GM23338 (cell line): ENCODE measurements at regions not wholly inside any gene's neighbourhood (a gene's known extent, or its start where the extent isn't known, plus 50 kb on each side); places are given as distances from the start of the nearest gene placed in this dataset.

ENCODE experiments used
- ATAC-seq: fragments of 200-7000 bp; cut with Tn5 transposase; 3 replicates; pipeline ENCODE4 v1.9.1; 2020
- DNase-seq: peaks from one replicate; pipeline ENCODE4 v3.0.0-alpha.2; 2015; ENCODE audit warnings: low spot score
- H2AFZ ChIP-seq: fragments of 200-600 bp; sonication (generic); 2 replicates; pipeline ENCODE4 v1.8.0; 2016; ENCODE audit warnings: antibody characterized with exemption, mild to moderate bottlenecking, moderate library complexity
- H3F3A ChIP-seq: fragments of 200-600 bp; sonication (generic); replicated peaks from 2 replicates; pipeline ENCODE4 v1.8.0; 2017; ENCODE audit warnings: antibody characterized with exemption, mixed run types, low read depth
- H3K27ac ChIP-seq: fragments of 200-600 bp; sonication (generic); 2 replicates; pipeline ENCODE4 v1.6.1; 2016; ENCODE audit warnings: low read depth
- H3K27me3 ChIP-seq: fragments of 200-600 bp; sonication (generic); 2 replicates; pipeline ENCODE4 v1.8.0; 2016; ENCODE audit warnings: mild to moderate bottlenecking, mixed run types, moderate library complexity; ENCODE audit not compliant: insufficient read depth
- H3K36me3 ChIP-seq: fragments of 200-600 bp; sonication (generic); 2 replicates; pipeline ENCODE4 v1.8.0; 2016; ENCODE audit warnings: mild to moderate bottlenecking; ENCODE audit not compliant: insufficient read depth
- H3K4me1 ChIP-seq: fragments of 200-600 bp; sonication (generic); 2 replicates; pipeline ENCODE4 v1.8.0; 2016; ENCODE audit warnings: mild to moderate bottlenecking, moderate library complexity; ENCODE audit not compliant: insufficient read depth
- H3K4me2 ChIP-seq: fragments of 200-600 bp; sonication (generic); 2 replicates; pipeline ENCODE4 v1.7.1; 2017; ENCODE audit warnings: mixed run types
- H3K4me3 ChIP-seq: fragments of 200-600 bp; sonication (generic); 2 replicates; pipeline ENCODE4 v1.6.1; 2016; ENCODE audit warnings: mixed run types
- H3K79me2 ChIP-seq: fragments of 200-600 bp; sonication (generic); replicated peaks from 2 replicates; pipeline ENCODE4 v1.8.0; 2017; ENCODE audit warnings: mild to moderate bottlenecking; ENCODE audit not compliant: insufficient read depth
- H3K9me2 ChIP-seq: fragments of 200-600 bp; sonication (generic); 2 replicates; pipeline ENCODE4 v1.8.0; 2017; ENCODE audit not compliant: insufficient read depth
- H4K20me1 ChIP-seq: fragments of 200-600 bp; sonication (generic); replicated peaks from 2 replicates; pipeline ENCODE4 v1.8.0; 2017; ENCODE audit warnings: mild to moderate bottlenecking; ENCODE audit not compliant: insufficient read depth
- H3K27ac Mint-ChIP-seq: 2 replicates; pipeline ENCODE4 v1.8.0; 2020; ENCODE audit warnings: inconsistent platforms, mild to moderate bottlenecking, moderate library complexity, mixed read lengths
- H3K27me3 Mint-ChIP-seq: 3 replicates; pipeline ENCODE4 v1.8.0; 2022; ENCODE audit warnings: low read depth, mild to moderate bottlenecking, moderate library complexity, mixed read lengths, inconsistent platforms; ENCODE audit not compliant: insufficient read depth, poor library complexity
- H3K36me3 Mint-ChIP-seq: 3 replicates; pipeline ENCODE4 v1.8.0; 2021; ENCODE audit warnings: low read depth, mild to moderate bottlenecking, inconsistent platforms, moderate library complexity, mixed read lengths
- H3K4me1 Mint-ChIP-seq: 3 replicates; pipeline ENCODE4 v1.8.0; 2020; ENCODE audit warnings: mild to moderate bottlenecking, inconsistent platforms, mixed read lengths
- H3K4me3 Mint-ChIP-seq: 3 replicates; pipeline ENCODE4 v1.8.0; 2021; ENCODE audit warnings: moderate library complexity, mild to moderate bottlenecking, inconsistent platforms, mixed read lengths
- H3K9me3 Mint-ChIP-seq: 3 replicates; pipeline ENCODE4 v1.8.0; 2020; ENCODE audit warnings: moderate library complexity, mild to moderate bottlenecking, inconsistent platforms, mixed read lengths
- EZH2 ChIP-seq: fragments of 200-600 bp; sonication (generic); IDR thresholded peaks from one replicate; pipeline ENCODE4 v1.8.0; 2017; ENCODE audit warnings: antibody characterized with exemption, mild to moderate bottlenecking, low read depth; ENCODE audit not compliant: unreplicated experiment
- POLR2AphosphoS5 ChIP-seq: IDR thresholded peaks from 2 replicates; pipeline ENCODE4 v1.6.1; 2016; ENCODE audit warnings: antibody characterized with exemption, low read depth
- STAT1 ChIP-seq: IDR thresholded peaks from one replicate; pipeline ENCODE4 v1.6.1; 2016; ENCODE audit warnings: antibody characterized with exemption; ENCODE audit not compliant: unreplicated experiment
- TF ChIP-seq, protein P1 (sequence below): fragments of 250-450 bp; sonication (Bioruptor Pico); IDR thresholded peaks from 2 replicates; pipeline ENCODE4 v1.5.0; 2020; ENCODE audit warnings: mild to moderate bottlenecking, moderate library complexity
- TF ChIP-seq, protein P2 (sequence below), 2 experiments: fragments of 200-600 bp in 1 of 2; sonication (generic) in 1 of 2; conservative IDR thresholded peaks; 2 replicates each; pipeline versions ENCODE4 v1.5.1 to v1.6.1; 2016 to 2017; ENCODE audit warnings: antibody characterized with exemption in 2 of 2, low read depth in 2 of 2, mild to moderate bottlenecking in 2 of 2, moderate library complexity in 1 of 2
- TF ChIP-seq, protein P3 (sequence below): IDR thresholded peaks from one replicate; pipeline ENCODE4 v1.6.1; 2018; ENCODE audit warnings: antibody characterized with exemption; ENCODE audit not compliant: unreplicated experiment

DNA sequence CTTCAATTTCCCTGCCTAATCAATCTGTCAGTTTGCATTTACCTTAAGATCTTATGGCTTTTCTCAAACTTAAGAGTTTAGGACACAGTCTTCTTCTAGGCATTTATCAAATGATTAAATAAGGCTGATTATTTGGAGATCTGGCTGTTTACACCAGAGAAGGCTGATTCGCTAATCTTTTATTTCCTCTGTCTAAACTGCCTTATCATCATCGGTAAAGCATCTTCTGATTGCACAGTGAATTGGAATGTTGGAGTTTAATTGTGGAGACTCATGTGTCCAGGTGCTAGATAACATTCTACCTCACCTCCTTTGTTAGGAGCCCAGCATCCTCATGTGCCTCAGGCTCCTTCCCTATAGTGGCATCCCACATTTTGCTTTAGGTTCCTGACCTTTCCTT lies 100.3 kb upstream of the DDIT4L start (continued):
- TF ChIP-seq, protein P1, sequence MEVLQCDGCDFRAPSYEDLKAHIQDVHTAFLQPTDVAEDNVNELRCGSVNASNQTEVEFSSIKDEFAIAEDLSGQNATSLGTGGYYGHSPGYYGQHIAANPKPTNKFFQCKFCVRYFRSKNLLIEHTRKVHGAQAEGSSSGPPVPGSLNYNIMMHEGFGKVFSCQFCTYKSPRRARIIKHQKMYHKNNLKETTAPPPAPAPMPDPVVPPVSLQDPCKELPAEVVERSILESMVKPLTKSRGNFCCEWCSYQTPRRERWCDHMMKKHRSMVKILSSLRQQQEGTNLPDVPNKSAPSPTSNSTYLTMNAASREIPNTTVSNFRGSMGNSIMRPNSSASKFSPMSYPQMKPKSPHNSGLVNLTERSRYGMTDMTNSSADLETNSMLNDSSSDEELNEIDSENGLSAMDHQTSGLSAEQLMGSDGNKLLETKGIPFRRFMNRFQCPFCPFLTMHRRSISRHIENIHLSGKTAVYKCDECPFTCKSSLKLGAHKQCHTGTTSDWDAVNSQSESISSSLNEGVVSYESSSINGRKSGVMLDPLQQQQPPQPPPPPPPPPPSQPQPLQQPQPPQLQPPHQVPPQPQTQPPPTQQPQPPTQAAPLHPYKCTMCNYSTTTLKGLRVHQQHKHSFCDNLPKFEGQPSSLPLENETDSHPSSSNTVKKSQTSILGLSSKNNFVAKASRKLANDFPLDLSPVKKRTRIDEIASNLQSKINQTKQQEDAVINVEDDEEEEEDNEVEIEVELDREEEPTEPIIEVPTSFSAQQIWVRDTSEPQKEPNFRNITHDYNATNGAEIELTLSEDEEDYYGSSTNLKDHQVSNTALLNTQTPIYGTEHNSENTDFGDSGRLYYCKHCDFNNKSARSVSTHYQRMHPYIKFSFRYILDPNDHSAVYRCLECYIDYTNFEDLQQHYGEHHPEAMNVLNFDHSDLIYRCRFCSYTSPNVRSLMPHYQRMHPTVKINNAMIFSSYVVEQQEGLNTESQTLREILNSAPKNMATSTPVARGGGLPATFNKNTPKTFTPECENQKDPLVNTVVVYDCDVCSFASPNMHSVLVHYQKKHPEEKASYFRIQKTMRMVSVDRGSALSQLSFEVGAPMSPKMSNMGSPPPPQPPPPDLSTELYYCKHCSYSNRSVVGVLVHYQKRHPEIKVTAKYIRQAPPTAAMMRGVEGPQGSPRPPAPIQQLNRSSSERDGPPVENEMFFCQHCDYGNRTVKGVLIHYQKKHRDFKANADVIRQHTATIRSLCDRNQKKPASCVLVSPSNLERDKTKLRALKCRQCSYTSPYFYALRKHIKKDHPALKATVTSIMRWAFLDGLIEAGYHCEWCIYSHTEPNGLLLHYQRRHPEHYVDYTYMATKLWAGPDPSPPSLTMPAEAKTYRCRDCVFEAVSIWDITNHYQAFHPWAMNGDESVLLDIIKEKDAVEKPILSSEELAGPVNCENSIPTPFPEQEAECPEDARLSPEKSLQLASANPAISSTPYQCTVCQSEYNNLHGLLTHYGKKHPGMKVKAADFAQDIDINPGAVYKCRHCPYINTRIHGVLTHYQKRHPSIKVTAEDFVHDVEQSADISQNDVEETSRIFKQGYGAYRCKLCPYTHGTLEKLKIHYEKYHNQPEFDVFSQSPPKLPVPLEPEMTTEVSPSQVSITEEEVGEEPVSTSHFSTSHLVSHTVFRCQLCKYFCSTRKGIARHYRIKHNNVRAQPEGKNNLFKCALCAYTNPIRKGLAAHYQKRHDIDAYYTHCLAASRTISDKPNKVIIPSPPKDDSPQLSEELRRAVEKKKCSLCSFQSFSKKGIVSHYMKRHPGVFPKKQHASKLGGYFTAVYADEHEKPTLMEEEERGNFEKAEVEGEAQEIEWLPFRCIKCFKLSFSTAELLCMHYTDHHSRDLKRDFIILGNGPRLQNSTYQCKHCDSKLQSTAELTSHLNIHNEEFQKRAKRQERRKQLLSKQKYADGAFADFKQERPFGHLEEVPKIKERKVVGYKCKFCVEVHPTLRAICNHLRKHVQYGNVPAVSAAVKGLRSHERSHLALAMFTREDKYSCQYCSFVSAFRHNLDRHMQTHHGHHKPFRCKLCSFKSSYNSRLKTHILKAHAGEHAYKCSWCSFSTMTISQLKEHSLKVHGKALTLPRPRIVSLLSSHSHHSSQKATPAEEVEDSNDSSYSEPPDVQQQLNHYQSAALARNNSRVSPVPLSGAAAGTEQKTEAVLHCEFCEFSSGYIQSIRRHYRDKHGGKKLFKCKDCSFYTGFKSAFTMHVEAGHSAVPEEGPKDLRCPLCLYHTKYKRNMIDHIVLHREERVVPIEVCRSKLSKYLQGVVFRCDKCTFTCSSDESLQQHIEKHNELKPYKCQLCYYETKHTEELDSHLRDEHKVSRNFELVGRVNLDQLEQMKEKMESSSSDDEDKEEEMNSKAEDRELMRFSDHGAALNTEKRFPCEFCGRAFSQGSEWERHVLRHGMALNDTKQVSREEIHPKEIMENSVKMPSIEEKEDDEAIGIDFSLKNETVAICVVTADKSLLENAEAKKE (CRISPR knock-in tag) = no peak
- TF ChIP-seq STAT1 (no peak), POLR2AphosphoS5 (no peak)
- TF ChIP-seq, protein P2, sequence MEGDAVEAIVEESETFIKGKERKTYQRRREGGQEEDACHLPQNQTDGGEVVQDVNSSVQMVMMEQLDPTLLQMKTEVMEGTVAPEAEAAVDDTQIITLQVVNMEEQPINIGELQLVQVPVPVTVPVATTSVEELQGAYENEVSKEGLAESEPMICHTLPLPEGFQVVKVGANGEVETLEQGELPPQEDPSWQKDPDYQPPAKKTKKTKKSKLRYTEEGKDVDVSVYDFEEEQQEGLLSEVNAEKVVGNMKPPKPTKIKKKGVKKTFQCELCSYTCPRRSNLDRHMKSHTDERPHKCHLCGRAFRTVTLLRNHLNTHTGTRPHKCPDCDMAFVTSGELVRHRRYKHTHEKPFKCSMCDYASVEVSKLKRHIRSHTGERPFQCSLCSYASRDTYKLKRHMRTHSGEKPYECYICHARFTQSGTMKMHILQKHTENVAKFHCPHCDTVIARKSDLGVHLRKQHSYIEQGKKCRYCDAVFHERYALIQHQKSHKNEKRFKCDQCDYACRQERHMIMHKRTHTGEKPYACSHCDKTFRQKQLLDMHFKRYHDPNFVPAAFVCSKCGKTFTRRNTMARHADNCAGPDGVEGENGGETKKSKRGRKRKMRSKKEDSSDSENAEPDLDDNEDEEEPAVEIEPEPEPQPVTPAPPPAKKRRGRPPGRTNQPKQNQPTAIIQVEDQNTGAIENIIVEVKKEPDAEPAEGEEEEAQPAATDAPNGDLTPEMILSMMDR (conservative IDR thresholded peaks at IDR 0.05; ENCODE audit: low read depth in 2 of 2) = no peak

DNA sequence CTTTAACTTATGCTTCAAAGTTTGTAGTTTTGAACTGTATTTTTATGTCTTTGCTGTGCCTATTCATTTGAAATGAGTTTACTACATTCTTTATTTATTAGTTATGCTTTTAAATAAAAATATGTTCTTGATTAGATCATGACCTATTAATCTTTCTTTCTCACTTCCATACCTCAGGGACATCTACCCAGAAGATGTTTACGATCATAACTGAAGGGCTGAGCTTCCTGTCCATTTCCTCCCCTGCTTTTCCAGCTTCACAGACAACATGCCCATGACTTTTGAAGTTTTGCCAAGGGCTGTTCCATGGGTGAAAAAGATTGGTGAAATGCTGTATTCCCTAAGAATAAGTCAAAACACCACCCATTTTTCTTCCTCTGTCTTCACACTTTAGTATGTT lies 99.7 kb upstream of the DDIT4L start:
- Histone ChIP-seq H3K4me3 (no peak overlapping the region), H3K4me1 (peaks cover 33% of the 10 kb centered on the region), H3K79me2 (no peaks in the 10 kb centered on the region), H3K36me3 (no peaks in the 10 kb centered on the region), H2AFZ (no peak overlapping the region), H3K27ac (no peak overlapping the region), H3F3A (no peaks in the 10 kb centered on the region), H3K4me2 (peak overlapping the region; percentile 44), H4K20me1 (no peaks in the 10 kb centered on the region), H3K27me3 (no peaks in the 10 kb centered on the region), H3K9me2 (peaks cover 26% of the 10 kb centered on the region)
- no peak overlapping the region for H3K4me3 Mint-ChIP-seq
- DNase-seq (no peak), ATAC-seq (no peak)
- peaks cover 34% of the 10 kb centered on the region for H3K4me1 Mint-ChIP-seq
- H3K36me3 Mint-ChIP-seq = no peaks in the 10 kb centered on the region
- H3K27ac Mint-ChIP-seq = no peak overlapping the region
- no peaks in the 10 kb centered on the region for H3K27me3 Mint-ChIP-seq
- TF ChIP-seq, protein P3, sequence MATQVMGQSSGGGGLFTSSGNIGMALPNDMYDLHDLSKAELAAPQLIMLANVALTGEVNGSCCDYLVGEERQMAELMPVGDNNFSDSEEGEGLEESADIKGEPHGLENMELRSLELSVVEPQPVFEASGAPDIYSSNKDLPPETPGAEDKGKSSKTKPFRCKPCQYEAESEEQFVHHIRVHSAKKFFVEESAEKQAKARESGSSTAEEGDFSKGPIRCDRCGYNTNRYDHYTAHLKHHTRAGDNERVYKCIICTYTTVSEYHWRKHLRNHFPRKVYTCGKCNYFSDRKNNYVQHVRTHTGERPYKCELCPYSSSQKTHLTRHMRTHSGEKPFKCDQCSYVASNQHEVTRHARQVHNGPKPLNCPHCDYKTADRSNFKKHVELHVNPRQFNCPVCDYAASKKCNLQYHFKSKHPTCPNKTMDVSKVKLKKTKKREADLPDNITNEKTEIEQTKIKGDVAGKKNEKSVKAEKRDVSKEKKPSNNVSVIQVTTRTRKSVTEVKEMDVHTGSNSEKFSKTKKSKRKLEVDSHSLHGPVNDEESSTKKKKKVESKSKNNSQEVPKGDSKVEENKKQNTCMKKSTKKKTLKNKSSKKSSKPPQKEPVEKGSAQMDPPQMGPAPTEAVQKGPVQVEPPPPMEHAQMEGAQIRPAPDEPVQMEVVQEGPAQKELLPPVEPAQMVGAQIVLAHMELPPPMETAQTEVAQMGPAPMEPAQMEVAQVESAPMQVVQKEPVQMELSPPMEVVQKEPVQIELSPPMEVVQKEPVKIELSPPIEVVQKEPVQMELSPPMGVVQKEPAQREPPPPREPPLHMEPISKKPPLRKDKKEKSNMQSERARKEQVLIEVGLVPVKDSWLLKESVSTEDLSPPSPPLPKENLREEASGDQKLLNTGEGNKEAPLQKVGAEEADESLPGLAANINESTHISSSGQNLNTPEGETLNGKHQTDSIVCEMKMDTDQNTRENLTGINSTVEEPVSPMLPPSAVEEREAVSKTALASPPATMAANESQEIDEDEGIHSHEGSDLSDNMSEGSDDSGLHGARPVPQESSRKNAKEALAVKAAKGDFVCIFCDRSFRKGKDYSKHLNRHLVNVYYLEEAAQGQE = no peak
- TF ChIP-seq POLR2AphosphoS5 = no peak
- no peak for TF ChIP-seq EZH2
- no peaks in the 10 kb centered on the region for H3K9me3 Mint-ChIP-seq
